Lower leg skin (tissue), 3 donors: ENCODE measurements at regions not wholly inside any gene's neighbourhood (a gene's known extent, or its start where the extent isn't known, plus 50 kb on each side); places are given as distances from the start of the nearest gene placed in this dataset.

Source experiments
- POLR2A ChIP-seq, 2 donors: fragments of 450-650 bp; IDR thresholded peaks; one replicate each; pipeline ENCODE4 v1.6.1; 2016 to 2017; ENCODE audit warnings: antibody characterized with exemption in 2 of 2, mild to moderate bottlenecking in 1 of 2, moderate library complexity in 1 of 2
- TF ChIP-seq, protein P1 (sequence below), 3 donors: fragments of 450-650 bp; IDR thresholded peaks; one replicate each; pipeline ENCODE4 v1.5.1; 2016; ENCODE audit warnings: antibody characterized with exemption in 3 of 3, mild to moderate bottlenecking in 3 of 3, moderate library complexity in 2 of 3

DNA sequence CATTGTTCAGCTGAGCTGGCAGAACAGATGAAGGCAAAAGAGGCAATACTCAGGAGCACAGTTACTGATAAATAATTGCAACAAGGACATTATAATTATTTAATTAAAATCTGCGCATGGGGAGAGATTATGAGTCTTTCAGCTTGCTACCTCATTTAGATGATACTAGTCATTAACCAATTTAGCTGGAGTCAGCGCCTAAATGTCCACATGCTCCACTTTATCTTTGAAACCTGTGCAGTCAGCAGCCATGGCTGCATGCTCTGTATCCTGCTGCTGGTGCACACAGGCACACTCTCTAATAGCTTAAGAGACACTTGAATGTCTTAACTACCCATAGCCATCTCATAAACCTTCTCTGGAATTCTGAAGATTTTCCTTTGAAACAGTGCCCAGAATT, 196.8 kb downstream of the PPP1R3A start:
- no peak for TF ChIP-seq POLR2A (IDR thresholded peaks at IDR 0.05)
- TF ChIP-seq, protein P1, sequence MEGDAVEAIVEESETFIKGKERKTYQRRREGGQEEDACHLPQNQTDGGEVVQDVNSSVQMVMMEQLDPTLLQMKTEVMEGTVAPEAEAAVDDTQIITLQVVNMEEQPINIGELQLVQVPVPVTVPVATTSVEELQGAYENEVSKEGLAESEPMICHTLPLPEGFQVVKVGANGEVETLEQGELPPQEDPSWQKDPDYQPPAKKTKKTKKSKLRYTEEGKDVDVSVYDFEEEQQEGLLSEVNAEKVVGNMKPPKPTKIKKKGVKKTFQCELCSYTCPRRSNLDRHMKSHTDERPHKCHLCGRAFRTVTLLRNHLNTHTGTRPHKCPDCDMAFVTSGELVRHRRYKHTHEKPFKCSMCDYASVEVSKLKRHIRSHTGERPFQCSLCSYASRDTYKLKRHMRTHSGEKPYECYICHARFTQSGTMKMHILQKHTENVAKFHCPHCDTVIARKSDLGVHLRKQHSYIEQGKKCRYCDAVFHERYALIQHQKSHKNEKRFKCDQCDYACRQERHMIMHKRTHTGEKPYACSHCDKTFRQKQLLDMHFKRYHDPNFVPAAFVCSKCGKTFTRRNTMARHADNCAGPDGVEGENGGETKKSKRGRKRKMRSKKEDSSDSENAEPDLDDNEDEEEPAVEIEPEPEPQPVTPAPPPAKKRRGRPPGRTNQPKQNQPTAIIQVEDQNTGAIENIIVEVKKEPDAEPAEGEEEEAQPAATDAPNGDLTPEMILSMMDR (IDR thresholded peaks at IDR 0.05), result no peak
